ENCODE measurements at regions not wholly inside any gene's neighbourhood (a gene's known extent, or its start where the extent isn't known, plus 50 kb on each side); places are given as distances from the start of the nearest gene placed in this dataset.
"Not testable (repeated sequence)": the region's sequence is repeated elsewhere in the genome, so short reads cannot be mapped to it uniquely, and the experiment has no call there.

DNA sequence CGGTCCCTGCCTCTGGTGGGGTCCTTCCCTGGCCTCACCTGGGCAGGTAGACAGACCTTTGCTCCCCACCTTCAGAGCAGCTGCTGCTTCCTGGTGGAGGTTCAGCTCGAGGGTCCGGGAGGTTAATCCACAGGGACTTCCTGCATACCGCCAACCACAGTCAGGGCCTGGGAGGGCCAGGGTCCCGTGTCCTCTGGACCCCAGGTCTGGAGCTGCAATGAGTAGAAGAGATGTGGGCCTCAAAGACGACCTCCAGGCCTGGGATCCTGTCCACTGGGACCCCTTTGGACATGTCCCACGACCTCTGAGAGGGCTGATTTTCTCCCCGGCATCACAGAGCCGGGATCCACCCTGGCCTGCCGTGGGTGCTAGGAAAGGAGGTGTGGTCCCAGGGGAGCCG, 223.3 kb upstream of the TCERG1L start:
- DNase-seq, result no peak

DNA sequence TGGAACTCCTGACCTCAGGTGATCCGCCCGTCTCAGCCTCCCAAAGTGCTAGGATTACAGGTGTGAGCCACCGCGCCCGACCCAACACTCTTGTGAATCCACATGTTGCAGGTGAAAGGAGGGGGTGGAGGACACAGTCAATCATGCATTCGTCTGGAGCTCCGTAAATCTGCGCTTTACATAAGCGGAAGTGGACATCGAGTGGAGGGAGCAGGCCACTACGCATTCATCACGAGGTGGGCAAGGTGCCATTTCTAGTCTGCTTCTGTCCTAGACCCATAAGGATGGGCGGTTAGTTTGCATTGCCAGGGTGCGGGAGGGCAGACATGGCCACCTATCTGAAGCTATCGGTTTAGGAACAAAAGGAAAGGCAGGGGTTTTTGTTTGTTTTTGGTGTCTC, 225.2 kb upstream of the TCERG1L start:
- DNase-seq, result no peak

DNA sequence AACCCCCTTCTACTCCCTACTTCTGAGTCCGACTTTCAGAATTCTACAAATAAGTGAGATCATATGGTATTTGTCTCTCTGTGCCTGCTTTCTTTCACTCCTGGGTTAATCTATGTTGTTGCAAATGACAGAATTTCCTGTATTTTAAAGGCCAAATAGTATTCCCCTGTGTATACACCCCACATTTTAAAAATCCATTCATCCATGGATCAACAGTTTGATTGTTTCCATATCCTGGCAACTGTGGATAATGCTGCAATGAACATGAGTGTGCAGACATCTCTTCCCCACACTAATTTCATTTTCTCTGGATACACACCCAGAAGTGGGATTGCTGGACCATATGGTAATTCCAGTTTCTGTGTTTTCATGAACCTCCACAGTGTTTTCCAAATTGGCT, 225.8 kb upstream of the TCERG1L start:
- no peak for DNase-seq

DNA sequence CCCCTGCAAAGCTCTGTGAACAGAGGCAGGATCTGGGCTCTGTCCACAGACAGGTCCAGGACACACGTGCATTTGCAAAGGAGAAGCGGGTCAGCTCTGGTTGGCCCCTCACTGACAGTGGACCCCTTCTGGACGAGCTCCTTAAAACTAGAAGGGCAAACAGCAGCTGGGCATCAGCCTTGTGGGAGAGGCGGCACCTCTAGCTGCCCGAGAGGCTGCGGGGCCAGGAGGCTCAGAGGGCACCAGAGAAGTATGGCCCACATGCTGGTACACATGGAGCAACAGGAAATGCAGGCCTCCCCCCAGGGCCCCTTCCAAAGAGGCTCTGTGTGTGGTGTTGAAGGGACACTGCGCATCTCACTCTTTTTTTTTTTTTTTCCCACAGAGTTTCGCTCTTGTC, 233.0 kb upstream of the TCERG1L start:
- no peak for DNase-seq

DNA sequence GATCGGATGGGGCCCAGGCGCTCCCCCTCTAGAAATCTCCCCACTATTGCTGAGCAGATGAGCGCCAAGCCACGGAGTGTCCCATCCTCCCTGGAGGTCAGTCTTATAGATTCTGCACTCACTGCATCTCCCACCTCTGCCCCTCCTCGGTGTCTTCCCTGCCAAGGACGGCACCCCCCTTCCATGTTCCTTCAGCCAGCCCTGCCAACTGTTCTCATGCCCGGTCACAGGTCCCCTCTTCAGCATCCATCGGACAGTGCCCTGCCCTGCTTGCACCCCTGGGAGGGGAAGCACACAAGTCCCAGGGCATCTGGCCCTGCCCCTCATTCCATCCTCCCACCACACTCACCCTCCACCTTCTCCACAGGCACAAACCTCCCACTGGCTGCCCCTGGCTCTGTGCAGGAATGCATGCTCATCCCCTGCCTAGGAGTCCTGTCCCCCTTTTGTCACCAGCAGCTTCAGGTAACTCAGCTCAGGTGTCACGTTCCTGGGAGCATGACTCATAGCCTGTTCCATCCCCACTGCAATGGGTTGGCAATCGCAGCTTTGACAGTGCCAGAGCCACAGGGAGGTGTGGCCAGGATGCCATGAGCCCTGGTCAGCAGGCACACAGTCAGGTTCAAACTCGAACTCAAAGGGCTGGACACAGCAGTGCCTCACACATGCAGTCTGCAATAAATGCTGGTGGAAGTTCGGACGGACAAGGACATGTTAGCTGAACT, 234.7 kb upstream of the TCERG1L start:
- DNase-seq, result no peak

DNA sequence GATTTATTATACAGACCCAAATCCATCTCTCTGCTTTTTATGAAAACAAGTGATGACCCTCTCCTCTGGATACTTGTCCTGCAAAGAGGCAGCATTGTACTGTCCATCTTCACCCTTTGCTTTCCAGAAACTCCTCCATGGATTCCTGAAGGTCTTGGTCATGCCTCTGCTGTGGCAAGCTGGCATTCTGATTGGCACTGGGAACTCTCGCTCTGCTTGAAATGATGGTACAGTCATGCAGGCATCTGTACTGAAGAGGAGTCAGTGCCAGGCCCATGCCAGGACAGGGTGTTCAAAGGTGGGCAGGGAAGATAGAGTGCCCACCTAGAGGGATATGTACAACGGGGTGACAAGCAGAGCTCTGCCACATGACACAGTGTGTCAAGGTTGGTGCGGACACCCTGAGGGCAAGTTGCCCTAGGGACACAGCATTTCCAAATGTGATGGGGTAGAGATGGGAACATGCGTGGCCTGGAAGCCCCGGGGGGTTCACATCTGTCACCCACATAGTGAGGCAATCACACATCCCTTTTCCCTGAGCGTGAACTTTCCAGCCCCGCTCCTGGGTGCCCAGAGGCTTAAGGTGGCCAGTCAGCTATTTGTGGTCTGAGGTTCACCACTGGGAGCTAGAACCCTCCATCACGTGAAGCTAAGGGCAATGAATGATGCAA, 235.7 kb upstream of the TCERG1L start:
- no peak for DNase-seq

DNA sequence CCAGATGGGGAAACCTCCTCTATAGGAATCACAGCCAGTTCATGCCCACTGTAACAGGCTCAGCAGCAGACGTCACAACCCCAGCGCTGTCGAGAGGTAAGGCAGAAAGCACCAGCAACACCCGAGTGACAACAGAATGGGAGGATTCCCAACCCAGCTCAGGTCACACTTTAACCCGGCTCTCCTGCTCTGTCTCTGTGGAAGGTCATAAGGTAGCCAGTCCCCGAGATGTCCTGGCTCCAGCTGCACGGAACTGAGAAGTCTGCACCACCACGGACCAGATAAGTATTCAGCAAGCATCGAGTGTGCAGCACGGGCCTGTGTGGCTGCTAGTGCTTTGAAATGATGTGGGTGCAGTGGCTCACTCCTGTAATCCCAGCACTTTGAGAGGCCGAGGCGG, 236.7 kb upstream of the TCERG1L start:
- no peak for DNase-seq

DNA sequence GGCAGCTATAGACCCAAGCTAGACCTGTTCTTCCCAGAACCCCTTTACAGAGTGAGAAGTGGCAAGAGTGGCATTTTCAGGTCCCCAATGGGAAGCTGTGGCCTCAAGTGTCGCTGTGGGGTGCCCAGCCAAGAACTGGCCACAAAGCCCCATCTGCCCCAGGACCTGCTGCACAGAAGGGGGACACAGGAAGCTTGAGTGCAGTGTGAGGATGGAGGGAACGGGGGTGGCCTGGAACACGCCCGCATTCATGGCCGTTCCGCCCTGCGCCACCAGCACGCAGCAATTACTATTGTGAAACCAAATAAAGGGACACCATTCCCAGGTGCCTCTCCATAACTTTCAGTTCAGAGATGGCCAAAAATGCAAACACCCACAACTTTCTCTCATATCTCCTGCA, 237.6 kb upstream of the TCERG1L start:
- no peak for DNase-seq

DNA sequence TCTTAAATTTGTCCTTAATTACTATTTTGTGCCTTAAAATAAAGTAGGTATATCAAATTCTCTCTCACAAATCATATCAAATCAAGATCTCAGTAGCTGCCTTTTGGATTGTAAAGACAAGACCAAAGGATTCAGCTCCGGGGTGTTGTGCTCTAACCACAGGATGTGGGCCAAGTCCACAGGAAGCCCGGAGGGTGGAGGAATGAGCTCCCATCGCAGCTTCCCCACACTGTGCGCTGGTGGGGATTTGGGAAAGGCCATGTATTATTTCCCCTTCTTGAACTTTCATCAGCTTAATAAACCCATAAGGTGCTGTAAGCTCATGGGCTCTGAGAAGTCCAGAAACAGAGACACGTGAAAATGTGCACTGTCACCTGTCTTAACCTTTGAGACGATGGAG, 241.6 kb upstream of the TCERG1L start:
- DNase-seq, result no peak

DNA sequence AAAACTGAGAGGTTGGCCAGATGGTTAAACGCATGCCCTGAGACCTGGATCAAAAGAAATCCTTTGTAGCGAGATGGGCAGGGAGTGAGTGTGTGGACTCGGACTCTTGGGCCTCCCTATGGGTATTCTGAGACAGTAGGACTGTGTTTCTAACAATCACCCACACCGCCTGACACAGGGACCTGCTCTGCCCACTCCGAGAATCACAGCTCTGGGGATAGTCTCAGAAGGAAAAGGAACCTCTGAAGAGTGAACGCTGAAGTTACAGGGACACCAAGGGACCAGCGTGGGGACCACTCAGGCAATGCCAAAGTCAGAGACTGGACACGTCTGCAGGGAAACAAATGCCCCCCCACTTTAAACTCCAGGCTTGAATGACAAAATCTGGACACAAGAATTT, 242.1 kb upstream of the TCERG1L start:
- no peak for DNase-seq

DNA sequence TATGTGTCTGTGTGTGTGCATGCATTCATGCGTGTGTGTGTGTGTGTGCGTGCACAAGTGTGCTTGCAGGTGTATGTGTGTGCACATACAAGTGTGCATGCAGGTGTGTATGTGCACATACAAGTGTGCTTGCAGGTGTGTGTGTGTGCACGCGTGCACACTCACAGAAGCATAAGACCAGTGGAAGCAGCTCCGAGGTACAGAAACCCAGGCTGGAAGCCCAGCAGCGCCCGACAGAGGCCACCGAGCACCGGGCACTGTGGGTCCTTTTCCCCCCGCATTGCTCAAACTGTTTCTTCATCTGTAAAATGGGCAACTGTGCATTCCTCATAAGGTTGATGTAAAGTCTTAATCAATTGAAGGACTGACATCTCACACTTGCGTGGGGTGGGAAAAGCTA, 243.3 kb upstream of the TCERG1L start:
- DNase-seq, result no peak

DNA sequence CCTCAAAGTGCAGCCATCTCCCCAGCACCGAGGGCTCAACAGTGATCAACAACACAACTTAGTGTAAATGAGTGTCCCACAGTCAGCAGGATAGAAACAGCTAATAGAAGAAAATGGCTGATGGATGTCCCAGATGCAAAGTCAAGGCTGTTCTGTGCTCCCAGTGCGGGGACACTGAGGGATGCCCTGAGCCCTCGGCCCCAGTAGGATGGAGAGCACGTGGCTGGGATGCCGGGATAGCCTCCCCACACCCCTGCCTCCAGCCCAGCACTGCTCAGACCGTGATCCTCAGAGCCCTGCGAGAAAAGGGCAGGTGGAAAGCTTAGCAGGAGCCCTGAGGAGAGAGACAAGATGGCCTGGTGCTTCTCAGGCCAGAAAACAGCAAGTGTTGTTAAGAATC, 243.9 kb upstream of the TCERG1L start:
- no peak for DNase-seq

DNA sequence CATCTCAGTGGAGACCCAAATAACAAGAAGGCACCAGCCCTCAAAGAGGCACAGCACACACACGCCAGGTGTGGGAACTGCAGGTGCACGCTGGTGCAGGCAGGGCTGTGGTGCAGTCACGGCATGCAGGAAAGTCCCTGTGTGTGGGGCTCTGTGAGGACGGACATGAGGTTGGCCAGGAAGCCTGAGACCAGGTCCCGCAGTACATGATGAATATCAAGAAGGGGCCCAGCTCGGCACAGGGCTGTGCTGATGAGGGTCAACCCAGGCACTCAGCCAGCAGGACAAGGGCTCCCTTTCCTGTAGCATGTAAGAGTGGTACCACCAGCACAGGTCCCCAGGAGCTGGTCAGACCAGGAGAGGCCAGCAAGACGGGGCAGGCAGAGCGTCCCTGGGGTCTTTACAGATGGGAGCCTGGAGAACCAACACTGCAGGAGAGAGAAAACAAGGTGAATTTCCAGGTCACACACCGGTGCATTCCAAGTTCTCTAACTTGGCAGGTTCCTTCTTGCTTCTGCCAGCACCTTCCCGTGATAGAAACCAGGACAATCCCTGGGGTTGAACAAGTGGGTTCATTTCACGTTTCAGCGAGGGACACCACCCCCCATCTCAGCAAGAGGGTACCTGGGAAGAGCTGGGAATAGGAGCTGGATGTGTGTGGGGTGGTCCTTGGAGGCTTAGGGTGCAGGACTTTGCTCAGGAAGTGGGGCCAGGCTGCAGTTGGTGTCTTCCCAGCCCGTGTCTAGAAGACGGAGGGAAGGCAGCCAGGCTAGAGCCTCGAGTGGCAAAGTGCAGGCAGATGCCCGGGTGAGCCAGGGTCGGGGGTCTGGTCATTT, 244.8 kb upstream of the TCERG1L start:
- DNase-seq, result no peak

DNA sequence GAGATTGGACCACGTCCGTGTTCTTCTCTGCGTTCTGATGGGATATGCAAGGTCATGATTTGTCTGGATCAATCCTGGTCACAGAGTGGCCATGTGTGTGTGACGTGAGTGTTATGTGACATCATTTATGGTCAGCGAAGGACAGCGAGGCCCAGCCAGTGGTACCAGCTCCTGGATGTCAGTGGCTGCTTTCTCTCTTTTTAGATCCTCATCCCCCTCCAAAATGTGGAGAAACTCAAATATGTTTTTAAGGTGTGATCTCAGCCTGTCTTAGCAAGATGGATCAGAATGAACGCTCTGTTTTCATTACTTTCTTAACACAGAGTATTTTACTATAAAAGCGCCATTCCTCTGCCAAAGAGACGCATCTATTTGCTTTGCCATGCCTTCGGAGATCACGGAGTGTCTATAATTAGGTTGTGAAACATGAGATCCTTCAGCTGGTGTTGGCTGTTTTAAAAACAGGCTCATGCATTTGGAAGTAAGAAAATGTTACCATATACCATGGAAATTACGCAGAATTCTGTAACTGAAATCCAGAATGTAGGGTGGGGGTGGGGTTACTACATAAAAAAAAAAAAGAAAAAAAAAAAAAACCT, 245.5 kb upstream of the TCERG1L start:
- DNase-seq, result no peak

DNA sequence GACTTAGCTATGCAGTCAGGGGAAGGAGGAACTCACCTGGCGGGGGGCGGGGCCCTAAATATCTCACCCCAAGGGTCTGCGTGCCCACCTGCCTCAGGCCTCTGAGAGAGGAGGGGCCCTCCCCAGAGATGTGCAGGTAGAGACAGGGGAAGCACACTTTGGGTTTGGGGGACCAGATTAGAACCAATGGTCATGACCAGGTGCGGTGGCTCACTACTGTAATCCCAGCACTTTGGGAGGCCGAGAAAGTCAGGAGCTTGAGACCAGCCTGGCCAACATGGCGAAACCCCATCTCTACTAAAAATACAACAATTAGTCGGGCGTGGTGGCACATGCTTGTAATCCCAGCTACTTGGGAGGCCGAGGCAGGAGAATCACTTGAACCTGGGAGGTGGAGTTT, 246.4 kb upstream of the TCERG1L start:
- not testable (repeated sequence) for DNase-seq

DNA sequence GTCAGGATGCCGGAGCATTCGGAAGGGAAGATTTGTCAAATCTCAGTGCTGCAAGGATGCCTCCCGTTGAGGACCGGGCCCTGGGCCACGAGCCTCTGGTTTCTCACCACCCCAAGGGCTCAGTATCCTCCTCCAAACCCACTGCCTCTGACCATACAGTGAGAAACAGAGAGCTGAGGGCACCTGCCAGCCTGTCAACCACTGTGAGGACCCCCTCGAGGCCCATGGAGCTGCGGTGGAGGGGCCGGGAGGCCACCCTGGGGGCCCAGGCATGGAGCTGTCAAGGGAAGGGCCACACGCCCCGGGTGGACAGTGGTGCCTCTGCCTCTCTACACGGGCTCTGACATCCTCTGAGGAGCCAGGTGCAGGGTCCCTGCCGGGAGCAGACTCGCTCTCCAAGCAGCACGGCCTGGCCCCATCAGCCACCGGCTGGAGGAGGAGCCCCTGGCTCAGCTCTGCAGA, 248.0 kb upstream of the TCERG1L start:
- DNase-seq, result no peak

DNA sequence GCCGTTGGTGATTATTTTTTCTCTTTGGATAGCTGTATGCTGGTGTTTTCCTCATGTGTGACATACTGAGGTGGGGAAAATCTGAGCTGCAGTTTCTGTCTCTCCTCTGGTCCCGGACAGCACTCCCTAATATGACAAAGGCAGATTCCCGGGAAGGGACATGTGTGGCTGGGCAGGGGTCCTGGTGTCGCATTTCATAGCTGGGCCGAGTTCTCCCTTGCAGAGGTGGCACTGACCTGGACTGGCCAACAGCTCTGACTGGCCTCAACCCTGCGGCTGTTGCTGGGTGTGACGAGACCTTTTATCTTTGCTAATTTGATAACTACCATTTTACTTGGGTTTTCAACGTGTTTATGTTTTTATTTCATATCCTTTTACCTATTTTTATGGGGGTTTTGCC, 248.6 kb upstream of the TCERG1L start:
- DNase-seq, result no peak

DNA sequence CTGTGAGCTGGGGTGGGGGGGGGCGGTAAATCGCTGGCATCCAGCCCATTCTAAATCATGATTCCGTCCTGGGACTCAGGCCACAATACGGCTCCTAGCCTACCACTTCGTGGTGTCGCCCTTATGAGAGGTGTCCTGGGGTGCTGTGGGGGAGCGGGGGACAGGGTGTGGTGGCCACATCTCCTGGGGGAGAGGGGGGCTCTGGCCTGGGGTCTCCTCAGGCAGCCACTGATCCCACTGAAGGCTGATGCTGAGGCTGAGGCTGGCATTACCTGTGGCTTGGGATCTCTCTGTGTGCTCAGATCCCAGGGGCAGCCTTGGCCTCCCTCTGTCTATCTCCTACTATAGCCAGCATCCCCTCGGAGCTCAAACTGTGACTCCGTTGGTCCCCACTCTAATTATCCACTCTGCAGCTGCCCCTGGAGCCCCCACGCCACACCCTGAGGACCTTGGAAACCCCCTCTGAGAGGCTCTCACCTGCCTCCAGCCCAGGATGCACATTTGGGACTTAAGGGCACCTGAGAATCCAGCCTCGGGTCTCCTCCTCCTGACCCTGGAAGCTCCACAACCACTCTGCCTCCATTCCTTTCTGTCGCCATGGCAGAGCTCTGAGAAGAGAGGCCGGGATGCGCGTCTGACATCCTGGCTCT, 249.3 kb upstream of the TCERG1L start:
- DNase-seq, result no peak

DNA sequence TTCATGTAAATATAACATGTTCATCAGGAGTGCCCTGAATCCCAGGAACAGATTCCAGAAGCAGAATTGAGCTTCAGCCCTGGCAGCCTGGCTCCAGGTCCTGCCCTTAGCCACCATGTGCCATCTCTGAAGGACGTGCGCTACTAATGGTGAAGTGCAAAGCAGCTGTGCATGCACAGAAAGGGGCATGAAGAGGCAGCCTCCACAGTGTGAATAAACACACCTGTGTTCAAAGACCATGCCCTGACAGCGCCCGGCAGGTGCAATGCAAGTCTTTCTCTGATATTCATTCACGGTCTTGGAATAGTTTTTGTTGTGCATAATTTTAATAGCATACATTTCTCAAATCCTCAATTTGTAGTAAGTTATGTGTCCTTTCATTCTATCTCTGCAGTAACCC, 250.4 kb upstream of the TCERG1L start:
- no peak for DNase-seq

DNA sequence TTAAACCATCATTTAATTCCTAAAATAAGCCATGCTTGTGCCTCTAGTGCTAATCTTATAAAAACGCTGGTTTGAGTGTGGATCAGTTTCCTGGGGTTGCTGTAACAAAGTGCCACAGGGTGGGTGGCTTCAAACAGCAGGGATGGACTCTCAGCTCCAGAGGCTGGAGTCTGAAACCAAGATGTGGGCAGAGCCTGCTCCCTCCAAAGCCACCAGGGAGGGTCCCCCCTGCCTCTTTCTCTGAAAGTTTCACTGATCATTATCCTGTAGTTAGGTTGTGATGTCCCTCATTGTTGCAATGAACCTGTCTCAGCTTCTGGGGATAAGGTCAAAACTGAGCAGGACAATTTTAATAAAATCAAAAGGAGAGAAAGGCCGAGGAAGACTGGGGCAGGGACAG, 251.9 kb upstream of the TCERG1L start:
- DNase-seq, result no peak

DNA sequence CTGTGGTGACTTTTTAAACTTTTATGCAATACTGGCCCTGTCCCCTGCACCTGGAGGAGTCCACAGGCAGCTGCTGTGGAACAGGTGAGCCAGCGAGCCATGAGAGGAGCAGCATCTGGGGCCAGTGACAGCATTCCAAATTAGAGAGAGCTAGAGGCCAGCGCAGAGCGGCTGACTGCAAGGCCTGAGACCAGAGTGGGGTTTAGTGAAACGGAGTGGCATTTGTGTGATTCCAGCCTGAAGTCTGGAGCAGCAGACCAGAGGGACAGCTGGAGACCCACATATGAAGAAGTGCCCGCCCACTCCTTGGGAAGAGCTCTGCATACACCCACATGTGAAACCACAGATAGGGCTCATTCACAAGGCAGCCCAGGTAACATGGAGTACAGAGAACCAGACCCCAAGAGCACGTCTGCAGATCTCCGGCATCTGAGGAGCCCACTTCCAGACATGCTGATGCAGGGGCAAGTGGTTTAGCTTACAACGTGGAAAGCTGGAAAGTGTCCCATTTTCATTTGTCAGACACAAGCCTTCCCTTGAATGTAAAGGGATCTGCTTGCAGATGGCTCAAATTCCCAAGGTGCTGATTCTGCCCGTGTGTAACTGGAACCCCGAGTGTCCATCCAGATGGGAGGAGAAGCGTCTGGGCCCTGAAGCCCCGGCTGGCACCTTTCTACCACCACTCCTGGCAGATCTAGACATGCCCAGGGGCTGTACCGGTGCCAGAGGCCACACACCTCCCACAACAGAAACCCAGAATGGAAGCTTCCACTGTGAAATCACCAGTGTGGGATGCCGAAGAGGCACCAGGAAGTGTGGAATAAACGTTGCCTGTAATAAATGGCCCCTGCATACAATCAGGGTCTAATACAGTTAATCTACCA, 256.0 kb upstream of the TCERG1L start:
- DNase-seq, result no peak

DNA sequence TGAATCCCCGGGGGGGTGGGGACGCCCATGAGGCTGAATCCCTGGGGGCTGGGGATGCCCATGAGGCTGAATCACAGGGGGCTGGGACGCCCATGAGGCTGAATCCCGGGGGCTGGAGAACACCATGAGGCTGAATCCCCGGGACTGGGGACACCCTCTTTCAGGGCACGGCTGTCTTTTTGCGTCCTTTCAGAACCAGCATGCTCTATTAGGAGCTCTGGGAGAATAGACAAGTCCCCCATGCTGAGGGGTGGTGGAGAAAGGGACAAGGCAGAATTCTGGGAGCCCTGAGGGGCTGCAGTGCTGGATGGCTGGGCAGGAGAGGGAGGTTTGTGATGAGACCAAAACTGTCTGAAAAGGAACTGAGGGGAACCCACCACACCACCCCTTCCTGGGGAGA, 257.3 kb upstream of the TCERG1L start:
- no peak for DNase-seq

Data from NCI-H2081 (cell line).